Thoracic aorta (tissue), 2 donors: ENCODE measurements at regions not wholly inside any gene's neighbourhood (a gene's known extent, or its start where the extent isn't known, plus 50 kb on each side); places are given as distances from the start of the nearest gene placed in this dataset.

ENCODE experiments used
- ATAC-seq: fragments of 150-250 bp; one replicate; pipeline ENCODE4 v1.8.0; 2017; ENCODE audit warnings: low read depth; ENCODE audit not compliant: insufficient number of reproducible peaks, low FRiP score
- DNase-seq: peaks from one replicate; pipeline ENCODE4 v3.0.0-alpha.2; 2020; ENCODE audit warnings: low spot score
- H3K27ac ChIP-seq, 2 donors: fragments of 200-600 bp; sonication (generic); 1 replicate in 1 of 2; 2 replicates in 1 of 2; pipeline ENCODE4 v1.5.1; 2016; ENCODE audit warnings: mild to moderate bottlenecking in 2 of 2, moderate library complexity in 2 of 2
- H3K27me3 ChIP-seq: fragments of 200-600 bp; sonication (generic); replicated peaks from 2 replicates; pipeline ENCODE4 v1.6.0; 2016; ENCODE audit warnings: mild to moderate bottlenecking; ENCODE audit not compliant: insufficient read depth
- H3K36me3 ChIP-seq: fragments of 200-600 bp; sonication (generic); one replicate; pipeline ENCODE4 v1.5.1; 2016
- H3K4me1 ChIP-seq, 2 donors: fragments of 200-600 bp; sonication (generic); 1 replicate in 1 of 2; 2 replicates in 1 of 2; pipeline versions ENCODE4 v1.5.1 to v1.6.0; 2016; ENCODE audit warnings: low read depth in 2 of 2, mild to moderate bottlenecking in 1 of 2; ENCODE audit not compliant: control insufficient read depth in 1 of 2
- H3K4me3 ChIP-seq: fragments of 200-600 bp; sonication (generic); 2 replicates; pipeline ENCODE4 v1.5.1; 2016; ENCODE audit warnings: mild to moderate bottlenecking
- H3K9me3 ChIP-seq: fragments of 200-600 bp; sonication (generic); 2 replicates; pipeline ENCODE4 v1.5.1; 2016
- TF ChIP-seq, protein P1 (sequence below): fragments of 200-600 bp; sonication (generic); IDR thresholded peaks from one replicate; pipeline ENCODE4 v1.5.1; 2019; ENCODE audit warnings: antibody characterized with exemption

DNA sequence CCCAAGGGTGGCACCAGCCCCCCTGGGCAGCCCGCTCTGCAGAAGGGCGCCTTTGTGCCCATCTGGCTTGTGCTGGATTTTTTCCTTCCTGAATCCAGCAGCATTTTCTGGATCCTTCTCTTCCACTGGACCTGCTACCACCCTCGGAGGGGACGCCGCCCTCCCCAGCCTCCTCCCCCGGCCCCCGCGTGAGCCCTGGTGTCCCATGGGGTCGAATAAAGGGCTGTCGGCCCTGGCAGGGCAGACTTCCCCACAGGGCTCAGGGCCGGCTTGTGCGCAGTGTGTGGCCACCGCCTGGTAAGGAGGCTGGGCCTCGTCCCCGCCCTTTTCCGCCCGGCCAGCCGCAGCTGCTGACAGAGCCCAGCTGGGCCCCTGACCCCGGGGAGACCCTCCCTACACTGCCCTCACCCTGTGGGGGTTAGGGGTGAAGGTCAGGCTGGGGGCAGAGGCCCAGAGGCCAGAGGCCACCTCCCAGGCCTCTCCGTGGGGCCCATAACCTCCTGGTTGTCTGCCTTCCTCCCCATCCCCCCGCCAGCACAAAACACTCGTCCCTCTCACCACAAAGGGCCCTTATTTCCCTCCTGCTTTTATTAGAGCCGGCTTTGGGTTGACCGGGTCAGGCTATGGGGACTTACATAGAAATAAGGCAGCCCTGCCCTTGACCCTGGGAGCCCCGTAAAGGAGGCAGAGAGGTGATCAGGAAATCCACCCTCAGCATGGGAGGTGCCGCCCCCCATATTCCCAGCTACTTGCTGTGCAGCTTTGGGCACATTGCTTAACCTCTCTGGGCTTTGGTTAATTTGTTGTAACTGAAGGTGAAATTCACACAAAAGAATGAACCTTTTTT, 179.3 kb upstream of the CIBAR2 start:
- Histone ChIP-seq H3K36me3 (no peaks in the 10 kb centered on the region), H3K4me3 (no peak overlapping the region), H3K4me1 (peaks cover 0 to 11% of the 10 kb centered on the region in 2 donors), H3K9me3 (no peaks in the 10 kb centered on the region), H3K27ac (no peak overlapping the region), H3K27me3 (no peaks in the 10 kb centered on the region)
- no peak for ATAC-seq
- TF ChIP-seq, protein P1, sequence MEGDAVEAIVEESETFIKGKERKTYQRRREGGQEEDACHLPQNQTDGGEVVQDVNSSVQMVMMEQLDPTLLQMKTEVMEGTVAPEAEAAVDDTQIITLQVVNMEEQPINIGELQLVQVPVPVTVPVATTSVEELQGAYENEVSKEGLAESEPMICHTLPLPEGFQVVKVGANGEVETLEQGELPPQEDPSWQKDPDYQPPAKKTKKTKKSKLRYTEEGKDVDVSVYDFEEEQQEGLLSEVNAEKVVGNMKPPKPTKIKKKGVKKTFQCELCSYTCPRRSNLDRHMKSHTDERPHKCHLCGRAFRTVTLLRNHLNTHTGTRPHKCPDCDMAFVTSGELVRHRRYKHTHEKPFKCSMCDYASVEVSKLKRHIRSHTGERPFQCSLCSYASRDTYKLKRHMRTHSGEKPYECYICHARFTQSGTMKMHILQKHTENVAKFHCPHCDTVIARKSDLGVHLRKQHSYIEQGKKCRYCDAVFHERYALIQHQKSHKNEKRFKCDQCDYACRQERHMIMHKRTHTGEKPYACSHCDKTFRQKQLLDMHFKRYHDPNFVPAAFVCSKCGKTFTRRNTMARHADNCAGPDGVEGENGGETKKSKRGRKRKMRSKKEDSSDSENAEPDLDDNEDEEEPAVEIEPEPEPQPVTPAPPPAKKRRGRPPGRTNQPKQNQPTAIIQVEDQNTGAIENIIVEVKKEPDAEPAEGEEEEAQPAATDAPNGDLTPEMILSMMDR: no peak
- no peak for DNase-seq

DNA sequence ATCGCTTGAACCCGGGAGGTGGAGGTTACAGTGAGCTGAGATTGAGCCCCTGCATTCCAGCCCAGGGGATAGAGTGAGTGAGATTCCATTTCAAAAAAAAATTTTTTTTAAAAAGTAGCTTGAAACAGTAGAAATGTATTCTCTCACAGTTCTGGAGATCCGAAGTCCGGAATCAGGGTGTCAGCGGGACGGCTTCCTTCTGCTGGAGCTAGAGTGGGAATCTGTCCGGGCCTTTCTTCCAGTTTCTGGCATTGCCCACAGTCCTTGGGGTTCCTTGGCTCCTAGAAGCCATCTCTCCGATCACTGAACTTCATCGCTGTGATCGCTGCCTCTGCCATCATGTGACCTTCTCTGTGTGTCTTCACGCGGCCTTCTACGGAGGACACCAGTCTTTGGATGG, 181.2 kb upstream of the CIBAR2 start:
- TF ChIP-seq, protein P1: no peak
- no peak for ATAC-seq
- Histone ChIP-seq H3K9me3 (no peaks in the 10 kb centered on the region), H3K4me1 (no peaks in the 10 kb centered on the region), H3K27me3 (no peaks in the 10 kb centered on the region), H3K36me3 (no peaks in the 10 kb centered on the region), H3K4me3 (no peak overlapping the region), H3K27ac (no peak overlapping the region)
- DNase-seq: no peak

DNA sequence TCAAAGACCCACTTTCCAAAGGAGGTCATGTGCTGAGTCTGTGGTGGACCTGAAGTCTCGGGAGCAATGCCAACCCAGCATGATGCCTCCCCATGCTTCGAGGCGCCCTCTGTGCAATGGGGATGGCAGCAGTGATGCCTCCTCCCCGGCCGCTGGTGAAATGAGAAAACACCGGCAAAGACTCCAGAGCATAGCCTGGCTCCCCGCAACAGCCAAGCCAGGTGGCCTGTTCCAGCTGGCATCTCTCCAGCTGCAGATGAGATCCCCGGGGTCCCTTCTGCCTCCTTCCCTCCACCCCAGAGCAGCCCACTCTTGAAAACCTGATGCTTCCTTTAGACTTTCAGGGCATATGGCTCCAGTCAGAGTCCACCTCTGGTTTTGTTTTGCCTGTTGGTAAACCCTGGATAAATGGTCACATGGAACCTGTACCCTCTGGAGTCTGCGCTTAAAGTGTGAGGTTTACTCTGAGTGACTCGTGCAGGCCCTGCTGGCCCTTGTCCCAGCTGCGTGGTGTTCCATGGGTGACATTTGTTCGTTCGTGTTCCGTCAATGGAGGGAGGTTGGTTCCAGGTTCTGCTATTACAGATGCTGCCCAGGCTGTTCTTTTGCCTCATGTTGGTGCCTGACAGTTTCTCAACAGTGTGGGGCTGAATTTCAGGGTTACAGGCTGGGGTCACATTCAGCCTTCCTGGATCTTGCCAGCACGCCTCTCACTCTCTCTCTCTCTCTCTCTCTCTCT, 181.8 kb upstream of the CIBAR2 start:
- H3K4me1 ChIP-seq: no peaks in the 10 kb centered on the region
- no peaks in the 10 kb centered on the region for H3K27me3 ChIP-seq
- no peaks in the 10 kb centered on the region for H3K36me3 ChIP-seq
- no peak for DNase-seq
- H3K4me3 ChIP-seq: no peak overlapping the region
- TF ChIP-seq, protein P1: no peak
- H3K9me3 ChIP-seq: no peaks in the 10 kb centered on the region
- no peak overlapping the region for H3K27ac ChIP-seq
- ATAC-seq: no peak

DNA sequence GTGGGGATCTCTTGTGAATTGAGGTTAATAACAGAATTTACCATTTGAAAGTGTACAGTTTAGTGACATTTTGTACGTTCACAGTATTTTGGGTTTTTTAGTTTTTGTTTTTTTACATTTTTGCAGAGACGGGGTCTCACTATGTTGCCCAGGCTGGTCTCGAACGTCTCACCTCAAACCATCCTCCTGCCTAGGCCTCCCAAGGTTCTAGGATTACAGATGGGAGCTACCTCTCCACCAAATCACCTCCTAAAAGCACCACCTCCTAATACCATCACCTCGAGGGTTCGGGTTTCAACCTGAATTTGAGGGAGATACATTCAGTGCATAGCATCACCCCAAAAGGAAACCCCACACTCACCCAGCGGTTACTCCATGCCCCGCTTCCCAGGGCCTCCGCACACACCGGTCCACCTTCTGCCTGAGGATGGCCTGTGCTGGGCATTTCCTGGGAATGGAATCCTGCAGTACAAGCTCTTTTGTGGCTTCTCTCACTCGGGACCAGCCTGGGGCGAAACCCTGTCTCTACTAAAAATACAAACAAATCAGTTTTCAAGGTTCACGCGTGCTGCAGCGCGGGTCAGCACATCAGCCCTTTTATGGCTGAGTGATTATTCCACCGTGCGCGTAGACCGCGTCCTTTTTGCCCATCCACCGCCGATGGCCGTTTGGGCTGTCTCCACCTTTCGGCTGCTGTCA, 182.7 kb upstream of the CIBAR2 start:
- Histone ChIP-seq H3K4me3 (no peak overlapping the region), H3K36me3 (no peaks in the 10 kb centered on the region), H3K9me3 (no peaks in the 10 kb centered on the region), H3K27ac (no peak overlapping the region), H3K4me1 (no peaks in the 10 kb centered on the region), H3K27me3 (no peaks in the 10 kb centered on the region)
- DNase-seq (no peak), ATAC-seq (no peak)
- TF ChIP-seq, protein P1: no peak
